ENCODE measurements at regions not wholly inside any gene's neighbourhood (a gene's known extent, or its start where the extent isn't known, plus 50 kb on each side); places are given as distances from the start of the nearest gene placed in this dataset.

- TF ChIP-seq CHD7 (IDR thresholded peaks at IDR 0.05; ENCODE audit: insufficient replicate concordance, low read length) (no peak), TBP (IDR thresholded peaks at IDR 0.05; ENCODE audit: low read depth, low read length) (no peak), CTCF (IDR thresholded peaks at IDR 0.05; ENCODE audit: control extremely low read depth in 1 of 3, insufficient read depth in 1 of 3, low read depth in 1 of 3, low read length in 3 of 3) (no peak), RAD21 (IDR thresholded peaks at IDR 0.05 in 1 of 2, conservative IDR thresholded peaks at IDR 0.05 in 1 of 2; ENCODE audit: low read depth in 2 of 2, low read length in 2 of 2) (no peak), EP300 (IDR thresholded peaks at IDR 0.05; ENCODE audit: borderline replicate concordance in 1 of 2, low read depth in 2 of 2, low read length in 2 of 2) (no peak), TCF12 (IDR thresholded peaks at IDR 0.05; ENCODE audit: low read depth, low read length) (no peak), CBX5 (IDR thresholded peaks at IDR 0.05; ENCODE audit: low read depth, low read length) (no peak), POLR2A (IDR thresholded peaks at IDR 0.05; ENCODE audit: control extremely low read depth in 1 of 2, low read depth in 2 of 2, low read length in 2 of 2) (no peak)
Measured at GRCh38 chr10:88090568-88091214, 227.3 kb downstream of the PTEN start (continued).

Data from H1 (cell line).